ENCODE measurements at regions not wholly inside any gene's neighbourhood (a gene's known extent, or its start where the extent isn't known, plus 50 kb on each side); places are given as distances from the start of the nearest gene placed in this dataset.
"Not testable (repeated sequence)": the region's sequence is repeated elsewhere in the genome, so short reads cannot be mapped to it uniquely, and the experiment has no call there.

DNA sequence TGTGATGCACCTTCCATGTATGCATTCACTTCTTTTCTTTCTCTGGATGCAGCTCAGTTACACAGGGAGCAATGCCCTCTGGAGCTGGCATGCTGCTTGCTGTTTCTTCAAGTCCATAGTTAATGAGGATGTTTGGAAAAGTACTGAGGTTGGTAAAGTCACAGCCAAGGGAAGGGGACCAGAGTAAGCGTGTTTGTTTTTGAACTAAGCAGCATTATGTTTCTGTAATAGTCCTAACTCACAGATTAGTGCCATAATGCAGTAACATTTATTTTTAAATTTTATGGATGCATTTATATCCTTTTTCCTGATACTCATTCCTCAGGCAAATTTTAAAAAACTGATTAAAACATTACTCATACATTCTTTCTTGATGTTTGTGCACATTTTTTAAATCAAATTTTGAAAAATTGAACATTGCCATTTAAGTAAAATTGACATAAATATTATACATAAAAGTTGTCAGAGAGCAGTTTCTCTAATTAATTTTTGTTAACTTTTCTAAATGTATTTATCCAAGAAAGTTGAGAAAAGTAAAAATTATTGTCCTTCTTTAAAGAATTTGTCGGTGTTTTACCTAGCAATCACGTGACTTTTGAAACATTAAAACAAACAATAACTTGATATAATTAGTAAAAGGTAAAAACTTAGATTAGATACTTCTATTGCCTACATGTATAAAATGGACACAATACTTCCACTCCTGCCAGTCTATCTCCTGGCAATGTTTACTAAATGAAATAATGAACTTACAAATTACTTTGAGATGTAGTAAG lies 659.6 kb upstream of the ANKRD30A start:
- H3K27ac Mint-ChIP-seq = no peak overlapping the region
- TF ChIP-seq, protein P1, sequence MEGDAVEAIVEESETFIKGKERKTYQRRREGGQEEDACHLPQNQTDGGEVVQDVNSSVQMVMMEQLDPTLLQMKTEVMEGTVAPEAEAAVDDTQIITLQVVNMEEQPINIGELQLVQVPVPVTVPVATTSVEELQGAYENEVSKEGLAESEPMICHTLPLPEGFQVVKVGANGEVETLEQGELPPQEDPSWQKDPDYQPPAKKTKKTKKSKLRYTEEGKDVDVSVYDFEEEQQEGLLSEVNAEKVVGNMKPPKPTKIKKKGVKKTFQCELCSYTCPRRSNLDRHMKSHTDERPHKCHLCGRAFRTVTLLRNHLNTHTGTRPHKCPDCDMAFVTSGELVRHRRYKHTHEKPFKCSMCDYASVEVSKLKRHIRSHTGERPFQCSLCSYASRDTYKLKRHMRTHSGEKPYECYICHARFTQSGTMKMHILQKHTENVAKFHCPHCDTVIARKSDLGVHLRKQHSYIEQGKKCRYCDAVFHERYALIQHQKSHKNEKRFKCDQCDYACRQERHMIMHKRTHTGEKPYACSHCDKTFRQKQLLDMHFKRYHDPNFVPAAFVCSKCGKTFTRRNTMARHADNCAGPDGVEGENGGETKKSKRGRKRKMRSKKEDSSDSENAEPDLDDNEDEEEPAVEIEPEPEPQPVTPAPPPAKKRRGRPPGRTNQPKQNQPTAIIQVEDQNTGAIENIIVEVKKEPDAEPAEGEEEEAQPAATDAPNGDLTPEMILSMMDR (conservative IDR thresholded peaks at IDR 0.05) = no peak
- no peaks in the 10 kb centered on the region for H3K9me3 Mint-ChIP-seq
- H3K4me1 Mint-ChIP-seq (ENCODE audit: unreplicated experiment) = no peaks in the 10 kb centered on the region
- no peak overlapping the region for H3K4me3 Mint-ChIP-seq
- H3K27me3 Mint-ChIP-seq = no peaks in the 10 kb centered on the region
- DNase-seq (ENCODE audit: extremely low spot score, unreplicated experiment) = no peak
- H3K36me3 Mint-ChIP-seq = no peaks in the 10 kb centered on the region

DNA sequence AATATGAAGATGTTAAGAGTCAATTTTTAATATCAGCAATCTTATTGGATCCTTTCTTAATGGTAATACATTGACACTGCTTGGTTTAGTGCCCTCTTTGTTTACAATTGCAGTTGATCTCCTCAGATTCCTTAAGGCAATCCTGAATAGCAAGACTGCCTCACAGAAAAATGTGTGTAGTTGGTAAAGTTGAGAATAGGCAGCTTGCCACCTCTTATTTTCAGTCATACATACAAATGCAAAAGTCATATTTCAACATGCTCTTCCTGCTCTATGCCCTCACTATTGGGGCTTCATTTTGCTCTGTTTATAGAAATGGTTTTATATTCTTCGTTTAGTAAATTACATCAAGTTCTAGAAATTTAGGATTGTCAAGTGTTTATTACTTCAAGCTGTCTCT lies 661.1 kb upstream of the ANKRD30A start:
- Mint-ChIP-seq H3K27me3 (no peaks in the 10 kb centered on the region), H3K9me3 (no peaks in the 10 kb centered on the region), H3K4me3 (no peak overlapping the region)

GRCh38 chr10:36463390-36463789 lies 662.0 kb upstream of the ANKRD30A start:
- H3K27ac Mint-ChIP-seq = no peak overlapping the region
- H3K36me3 Mint-ChIP-seq = no peaks in the 10 kb centered on the region
- no peak overlapping the region for H3K4me3 Mint-ChIP-seq
- DNase-seq (ENCODE audit: extremely low spot score, unreplicated experiment) = no peak
- no peaks in the 10 kb centered on the region for H3K27me3 Mint-ChIP-seq
- peaks cover 3% of the 10 kb centered on the region for H3K9me3 Mint-ChIP-seq
- H3K4me1 Mint-ChIP-seq (ENCODE audit: unreplicated experiment) = no peaks in the 10 kb centered on the region
- TF ChIP-seq, protein P1 (conservative IDR thresholded peaks at IDR 0.05) = no peak

More for the DNA sequence above, 661.1 kb upstream of the ANKRD30A start:
- H3K4me1 Mint-ChIP-seq (ENCODE audit: unreplicated experiment) = no peaks in the 10 kb centered on the region
- no peaks in the 10 kb centered on the region for H3K36me3 Mint-ChIP-seq
- DNase-seq (ENCODE audit: extremely low spot score, unreplicated experiment) = no peak
- TF ChIP-seq, protein P1 (conservative IDR thresholded peaks at IDR 0.05) = no peak
- H3K27ac Mint-ChIP-seq = no peak overlapping the region

DNA sequence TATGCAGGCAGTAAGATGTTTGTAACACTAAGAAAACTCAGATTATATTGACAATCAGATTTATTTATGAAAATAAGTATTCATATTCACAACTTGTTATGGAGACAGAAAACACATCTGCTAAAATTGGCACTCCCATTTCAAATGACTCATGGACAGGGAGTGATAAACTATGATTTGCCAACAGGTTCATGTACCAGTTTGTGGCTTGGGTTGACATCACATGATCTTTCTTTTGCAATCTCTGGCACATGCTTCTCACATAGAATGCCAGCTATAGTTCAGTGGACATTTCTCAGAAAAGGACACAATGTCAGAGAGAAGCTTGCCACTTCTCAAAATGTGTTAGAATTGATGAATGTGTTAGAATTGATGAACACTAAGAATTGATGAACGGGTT lies 663.2 kb upstream of the ANKRD30A start:
- Mint-ChIP-seq H3K36me3 (no peaks in the 10 kb centered on the region), H3K9me3 (peaks cover 7% of the 10 kb centered on the region), H3K4me1 (ENCODE audit: unreplicated experiment) (no peaks in the 10 kb centered on the region), H3K4me3 (no peak overlapping the region), H3K27me3 (no peaks in the 10 kb centered on the region), H3K27ac (no peak overlapping the region)
- TF ChIP-seq, protein P1 (conservative IDR thresholded peaks at IDR 0.05) = no peak
- DNase-seq (ENCODE audit: extremely low spot score, unreplicated experiment) = no peak

DNA sequence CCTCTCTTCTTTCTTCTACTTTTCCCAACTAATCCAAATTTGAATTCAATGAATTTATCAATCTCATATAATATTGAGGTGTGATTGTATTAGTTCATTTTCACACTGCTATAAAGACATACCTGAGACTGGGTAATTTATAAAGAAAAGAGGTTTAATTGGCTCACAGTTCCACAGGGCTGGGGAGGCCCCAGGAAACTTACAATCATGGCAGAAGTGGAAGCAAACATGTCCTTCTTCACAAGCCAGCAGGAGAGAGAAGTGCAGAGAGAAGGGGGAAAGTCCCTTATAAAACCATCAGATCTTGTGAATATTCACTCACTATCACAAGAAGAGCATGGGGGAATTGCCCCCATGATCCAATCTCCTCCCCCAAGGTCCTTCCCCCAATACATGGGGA lies 667.0 kb upstream of the ANKRD30A start:
- H3K27ac Mint-ChIP-seq; H3K4me3 Mint-ChIP-seq; H3K27me3 Mint-ChIP-seq; H3K4me1 Mint-ChIP-seq (ENCODE audit: unreplicated experiment); H3K36me3 Mint-ChIP-seq; DNase-seq (ENCODE audit: extremely low spot score, unreplicated experiment): not testable (repeated sequence)
- H3K9me3 Mint-ChIP-seq = peaks cover 11% of the 10 kb centered on the region

DNA sequence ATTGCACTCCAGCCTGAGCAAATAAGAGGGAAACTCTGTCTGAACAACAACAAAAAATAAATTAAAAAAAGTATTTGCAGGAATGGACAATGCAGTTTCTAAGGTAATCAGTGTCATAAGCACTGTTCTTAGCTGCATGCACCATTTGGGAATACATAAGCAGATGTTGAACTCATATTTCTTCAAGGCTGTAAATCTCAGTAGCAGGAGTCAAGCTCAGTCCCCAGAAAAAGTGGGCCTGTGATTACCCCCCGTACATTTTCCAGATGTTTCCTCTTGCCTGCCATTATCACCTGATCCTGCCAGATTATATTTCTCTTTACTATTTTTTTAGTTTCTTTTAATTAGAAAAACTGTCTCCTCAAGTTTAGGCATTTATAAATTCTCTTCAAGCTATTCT lies 667.6 kb upstream of the ANKRD30A start:
- H3K4me3 Mint-ChIP-seq = no peak overlapping the region
- TF ChIP-seq, protein P1 (conservative IDR thresholded peaks at IDR 0.05) = no peak
- H3K36me3 Mint-ChIP-seq = no peaks in the 10 kb centered on the region
- no peak for DNase-seq (ENCODE audit: extremely low spot score, unreplicated experiment)
- no peaks in the 10 kb centered on the region for H3K27me3 Mint-ChIP-seq
- H3K9me3 Mint-ChIP-seq = peaks cover 11% of the 10 kb centered on the region
- H3K4me1 Mint-ChIP-seq (ENCODE audit: unreplicated experiment) = peaks cover 4% of the 10 kb centered on the region
- H3K27ac Mint-ChIP-seq = no peak overlapping the region

Data from type B pancreatic cell (in vitro differentiated cells).